ENCODE measurements at regions not wholly inside any gene's neighbourhood (a gene's known extent, or its start where the extent isn't known, plus 50 kb on each side); places are given as distances from the start of the nearest gene placed in this dataset.

GRCh38 chr3:70742081-70742480 is 429.6 kb upstream of the MDFIC2 start:
- no peaks in the 10 kb centered on the region for H3K9me3 Mint-ChIP-seq (ENCODE audit: unreplicated experiment)
- H3K27me3 Mint-ChIP-seq (ENCODE audit: unreplicated experiment): no peaks in the 10 kb centered on the region
- peaks cover 40% of the 10 kb centered on the region for H3K4me1 Mint-ChIP-seq (ENCODE audit: unreplicated experiment)
- TF ChIP-seq, protein P1, sequence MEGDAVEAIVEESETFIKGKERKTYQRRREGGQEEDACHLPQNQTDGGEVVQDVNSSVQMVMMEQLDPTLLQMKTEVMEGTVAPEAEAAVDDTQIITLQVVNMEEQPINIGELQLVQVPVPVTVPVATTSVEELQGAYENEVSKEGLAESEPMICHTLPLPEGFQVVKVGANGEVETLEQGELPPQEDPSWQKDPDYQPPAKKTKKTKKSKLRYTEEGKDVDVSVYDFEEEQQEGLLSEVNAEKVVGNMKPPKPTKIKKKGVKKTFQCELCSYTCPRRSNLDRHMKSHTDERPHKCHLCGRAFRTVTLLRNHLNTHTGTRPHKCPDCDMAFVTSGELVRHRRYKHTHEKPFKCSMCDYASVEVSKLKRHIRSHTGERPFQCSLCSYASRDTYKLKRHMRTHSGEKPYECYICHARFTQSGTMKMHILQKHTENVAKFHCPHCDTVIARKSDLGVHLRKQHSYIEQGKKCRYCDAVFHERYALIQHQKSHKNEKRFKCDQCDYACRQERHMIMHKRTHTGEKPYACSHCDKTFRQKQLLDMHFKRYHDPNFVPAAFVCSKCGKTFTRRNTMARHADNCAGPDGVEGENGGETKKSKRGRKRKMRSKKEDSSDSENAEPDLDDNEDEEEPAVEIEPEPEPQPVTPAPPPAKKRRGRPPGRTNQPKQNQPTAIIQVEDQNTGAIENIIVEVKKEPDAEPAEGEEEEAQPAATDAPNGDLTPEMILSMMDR (IDR thresholded peaks at IDR 0.05; ENCODE audit: unreplicated experiment): no peak
- no peaks in the 10 kb centered on the region for H3K36me3 Mint-ChIP-seq (ENCODE audit: low read depth, unreplicated experiment)
- H3K27ac Mint-ChIP-seq (ENCODE audit: unreplicated experiment): no peak overlapping the region
- no peak overlapping the region for H3K4me3 Mint-ChIP-seq (ENCODE audit: unreplicated experiment)
- DNase-seq (ENCODE audit: low spot score): no peak

DNA sequence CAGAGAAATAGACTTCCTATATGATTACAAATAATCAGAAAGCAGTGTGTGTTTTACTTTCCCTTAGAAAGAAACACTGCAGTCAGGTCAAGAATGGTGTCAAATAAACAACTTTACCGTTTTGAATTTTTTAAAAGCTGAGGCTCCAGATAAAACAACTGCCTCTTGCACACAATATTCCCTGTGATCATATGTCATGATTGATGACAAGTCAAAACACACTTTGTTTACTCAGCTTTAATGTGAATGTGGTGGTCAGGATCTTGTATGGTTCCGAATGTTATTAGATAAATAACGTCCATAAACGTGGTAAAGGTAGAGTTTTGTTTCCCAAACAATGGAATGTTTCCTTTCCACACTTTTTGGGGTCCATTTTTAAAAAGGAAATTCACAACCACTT is 428.4 kb upstream of the MDFIC2 start:
- TF ChIP-seq, protein P1 (IDR thresholded peaks at IDR 0.05; ENCODE audit: unreplicated experiment): no peak
- H3K4me1 Mint-ChIP-seq (ENCODE audit: unreplicated experiment): peaks cover 41% of the 10 kb centered on the region
- no peak overlapping the region for H3K4me3 Mint-ChIP-seq (ENCODE audit: unreplicated experiment)
- no peaks in the 10 kb centered on the region for H3K9me3 Mint-ChIP-seq (ENCODE audit: unreplicated experiment)
- no peak overlapping the region for H3K27ac Mint-ChIP-seq (ENCODE audit: unreplicated experiment)
- H3K36me3 Mint-ChIP-seq (ENCODE audit: low read depth, unreplicated experiment): no peaks in the 10 kb centered on the region
- no peaks in the 10 kb centered on the region for H3K27me3 Mint-ChIP-seq (ENCODE audit: unreplicated experiment)
- DNase-seq (ENCODE audit: low spot score): no peak

GRCh38 chr3:70740071-70740470 is 427.6 kb upstream of the MDFIC2 start:
- H3K9me3 Mint-ChIP-seq (ENCODE audit: unreplicated experiment): no peaks in the 10 kb centered on the region
- no peak overlapping the region for H3K4me3 Mint-ChIP-seq (ENCODE audit: unreplicated experiment)

GRCh38 chr3:70738291-70738681 is 425.8 kb upstream of the MDFIC2 start:
- no peak for DNase-seq (ENCODE audit: low spot score)
- TF ChIP-seq, protein P1 (IDR thresholded peaks at IDR 0.05; ENCODE audit: unreplicated experiment): no peak
- H3K9me3 Mint-ChIP-seq (ENCODE audit: unreplicated experiment): no peaks in the 10 kb centered on the region
- no peaks in the 10 kb centered on the region for H3K36me3 Mint-ChIP-seq (ENCODE audit: low read depth, unreplicated experiment)
- H3K27ac Mint-ChIP-seq (ENCODE audit: unreplicated experiment): peak overlapping the region; percentile 95
- peaks cover 31% of the 10 kb centered on the region for H3K4me1 Mint-ChIP-seq (ENCODE audit: unreplicated experiment)
- no peak overlapping the region for H3K4me3 Mint-ChIP-seq (ENCODE audit: unreplicated experiment)
- H3K27me3 Mint-ChIP-seq (ENCODE audit: unreplicated experiment): no peaks in the 10 kb centered on the region

More at GRCh38 chr3:70740071-70740470, 427.6 kb upstream of the MDFIC2 start:
- DNase-seq (ENCODE audit: low spot score): no peak
- no peaks in the 10 kb centered on the region for H3K27me3 Mint-ChIP-seq (ENCODE audit: unreplicated experiment)
- no peaks in the 10 kb centered on the region for H3K36me3 Mint-ChIP-seq (ENCODE audit: low read depth, unreplicated experiment)
- H3K27ac Mint-ChIP-seq (ENCODE audit: unreplicated experiment): no peak overlapping the region
- peaks cover 41% of the 10 kb centered on the region for H3K4me1 Mint-ChIP-seq (ENCODE audit: unreplicated experiment)
- TF ChIP-seq, protein P1 (IDR thresholded peaks at IDR 0.05; ENCODE audit: unreplicated experiment): no peak

- no peaks in the 10 kb centered on the region for H3K9me3 Mint-ChIP-seq (ENCODE audit: unreplicated experiment)
- H3K27ac Mint-ChIP-seq (ENCODE audit: unreplicated experiment): peak overlapping the region; percentile 95
- TF ChIP-seq, protein P1 (IDR thresholded peaks at IDR 0.05; ENCODE audit: unreplicated experiment): no peak
- DNase-seq (ENCODE audit: low spot score): no peak
- H3K4me3 Mint-ChIP-seq (ENCODE audit: unreplicated experiment): no peak overlapping the region
- no peaks in the 10 kb centered on the region for H3K36me3 Mint-ChIP-seq (ENCODE audit: low read depth, unreplicated experiment)
- H3K4me1 Mint-ChIP-seq (ENCODE audit: unreplicated experiment): peaks cover 30% of the 10 kb centered on the region
- no peaks in the 10 kb centered on the region for H3K27me3 Mint-ChIP-seq (ENCODE audit: unreplicated experiment)
Observed at GRCh38 chr3:70737666-70738290, 425.3 kb upstream of the MDFIC2 start.

Measured in endothelial cell (in vitro differentiated cells).